ENCODE measurements at regions not wholly inside any gene's neighbourhood (a gene's known extent, or its start where the extent isn't known, plus 50 kb on each side); places are given as distances from the start of the nearest gene placed in this dataset.

DNA sequence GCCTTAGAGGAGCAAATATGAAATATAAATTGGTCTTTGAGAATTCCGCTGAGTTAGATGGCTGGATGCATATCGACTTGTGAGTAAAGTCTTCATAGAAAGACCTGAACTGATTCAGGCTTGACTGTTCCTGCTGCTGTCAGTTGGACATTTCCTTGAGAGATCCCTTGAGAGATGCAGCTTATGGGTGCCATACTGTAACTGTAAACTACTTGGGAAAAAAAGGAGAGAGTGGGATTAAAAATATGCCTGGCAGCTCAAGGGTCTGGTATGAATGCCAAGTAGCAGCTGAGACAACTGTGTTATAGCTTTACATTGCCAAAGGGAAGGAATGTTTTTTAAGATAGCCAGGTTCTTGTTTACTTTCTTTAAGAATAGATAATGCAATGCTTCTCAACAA, 926.6 kb downstream of the EPHA3 start (continued):
- TF ChIP-seq, protein P1, sequence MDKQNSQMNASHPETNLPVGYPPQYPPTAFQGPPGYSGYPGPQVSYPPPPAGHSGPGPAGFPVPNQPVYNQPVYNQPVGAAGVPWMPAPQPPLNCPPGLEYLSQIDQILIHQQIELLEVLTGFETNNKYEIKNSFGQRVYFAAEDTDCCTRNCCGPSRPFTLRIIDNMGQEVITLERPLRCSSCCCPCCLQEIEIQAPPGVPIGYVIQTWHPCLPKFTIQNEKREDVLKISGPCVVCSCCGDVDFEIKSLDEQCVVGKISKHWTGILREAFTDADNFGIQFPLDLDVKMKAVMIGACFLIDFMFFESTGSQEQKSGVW (CRISPR knock-in tag; IDR thresholded peaks at IDR 0.05; ENCODE audit: borderline replicate concordance): no peak
- no peak for TF ChIP-seq SIN3A (IDR thresholded peaks at IDR 0.05; ENCODE audit: borderline replicate concordance, low read depth, low read length)
- no peak for TF ChIP-seq ZNF484 (CRISPR knock-in tag; IDR thresholded peaks at IDR 0.05; ENCODE audit: borderline replicate concordance, low read depth)
- TF ChIP-seq JUNB (CRISPR knock-in tag; IDR thresholded peaks at IDR 0.05; ENCODE audit: borderline replicate concordance): no peak
- no peak for TF ChIP-seq ZNF777 (CRISPR knock-in tag; IDR thresholded peaks at IDR 0.05)
- no peak for TF ChIP-seq ZSCAN25 (CRISPR knock-in tag; IDR thresholded peaks at IDR 0.05)

DNA sequence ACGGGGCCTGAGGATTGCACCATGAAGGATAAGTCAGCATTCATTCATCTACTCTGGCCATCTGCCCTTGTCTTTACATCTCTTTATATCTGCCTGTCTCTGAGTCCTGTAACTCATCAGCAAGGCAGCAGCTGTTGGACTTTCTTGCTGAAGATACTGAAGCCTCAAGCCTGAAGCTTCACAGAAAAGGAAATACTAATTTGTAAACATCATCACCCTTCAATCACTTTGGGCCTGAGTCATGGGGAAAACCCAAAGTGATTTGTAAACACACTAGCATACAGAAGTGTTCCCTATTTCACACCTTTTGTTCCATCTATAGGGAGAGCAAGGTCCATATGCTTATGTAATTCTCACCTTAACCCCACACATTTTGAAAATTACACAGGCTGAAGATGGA, 928.2 kb downstream of the EPHA3 start:
- BruUV-seq (replicated peaks): no TSS peak
- CTCF ChIA-PET (ENCODE audit: low intra/inter-chr PET ratio, low total read pairs): no interaction called here

More for the DNA sequence above, 928.2 kb downstream of the EPHA3 start:
- no peak overlapping the region for H3K4me2 ChIP-seq (ENCODE audit: low read depth, low read length)
- H3K9me3 ChIP-seq (ENCODE audit: low read length): no peaks in the 10 kb centered on the region
- no peaks in the 10 kb centered on the region for H3K36me3 ChIP-seq (replicated peaks in 1 of 2; ENCODE audit: control insufficient read depth in 1 of 2, insufficient read depth in 2 of 2, low read length in 2 of 2)
- no peak for DNase-seq (ENCODE audit: low spot score)
- no peaks in the 10 kb centered on the region for H3K4me1 ChIP-seq (ENCODE audit: insufficient read depth, low read length)
- in situ Hi-C loops (cut with HindIII; ENCODE audit: extremely low pct_ligation_motif_present, low pct_unique_long_range_greater_than_20kb) (no loop called here), intact Hi-C loops (cut with micrococcal nuclease; ENCODE audit: unreplicated experiment) (no loop called here)
- TF ChIP-seq ZNF572 (CRISPR knock-in tag; IDR thresholded peaks at IDR 0.05) (no peak), NKX3-1 (CRISPR knock-in tag; IDR thresholded peaks at IDR 0.05) (no peak), SMC3 (IDR thresholded peaks at IDR 0.05; ENCODE audit: low read length) (no peak), ZNF556 (CRISPR knock-in tag; IDR thresholded peaks at IDR 0.05; ENCODE audit: borderline replicate concordance) (no peak), ASH2L (IDR thresholded peaks at IDR 0.05; ENCODE audit: insufficient read length, low read depth, low read length) (no peak), POLR2G (IDR thresholded peaks at IDR 0.05; ENCODE audit: low read depth, low read length) (no peak), GLMP (CRISPR knock-in tag; IDR thresholded peaks at IDR 0.05; ENCODE audit: borderline replicate concordance) (no peak), ATM (IDR thresholded peaks at IDR 0.05; ENCODE audit: borderline replicate concordance) (no peak), WIZ (CRISPR knock-in tag; IDR thresholded peaks at IDR 0.05) (no peak), ZBTB42 (CRISPR knock-in tag; IDR thresholded peaks at IDR 0.05) (no peak), ZMAT3 (CRISPR knock-in tag; conservative IDR thresholded peaks at IDR 0.05) (no peak)
- TF ChIP-seq, protein P2, sequence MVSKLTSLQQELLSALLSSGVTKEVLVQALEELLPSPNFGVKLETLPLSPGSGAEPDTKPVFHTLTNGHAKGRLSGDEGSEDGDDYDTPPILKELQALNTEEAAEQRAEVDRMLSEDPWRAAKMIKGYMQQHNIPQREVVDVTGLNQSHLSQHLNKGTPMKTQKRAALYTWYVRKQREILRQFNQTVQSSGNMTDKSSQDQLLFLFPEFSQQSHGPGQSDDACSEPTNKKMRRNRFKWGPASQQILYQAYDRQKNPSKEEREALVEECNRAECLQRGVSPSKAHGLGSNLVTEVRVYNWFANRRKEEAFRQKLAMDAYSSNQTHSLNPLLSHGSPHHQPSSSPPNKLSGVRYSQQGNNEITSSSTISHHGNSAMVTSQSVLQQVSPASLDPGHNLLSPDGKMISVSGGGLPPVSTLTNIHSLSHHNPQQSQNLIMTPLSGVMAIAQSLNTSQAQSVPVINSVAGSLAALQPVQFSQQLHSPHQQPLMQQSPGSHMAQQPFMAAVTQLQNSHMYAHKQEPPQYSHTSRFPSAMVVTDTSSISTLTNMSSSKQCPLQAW (CRISPR knock-in tag; IDR thresholded peaks at IDR 0.05): no peak
- TF ChIP-seq, protein P3, sequence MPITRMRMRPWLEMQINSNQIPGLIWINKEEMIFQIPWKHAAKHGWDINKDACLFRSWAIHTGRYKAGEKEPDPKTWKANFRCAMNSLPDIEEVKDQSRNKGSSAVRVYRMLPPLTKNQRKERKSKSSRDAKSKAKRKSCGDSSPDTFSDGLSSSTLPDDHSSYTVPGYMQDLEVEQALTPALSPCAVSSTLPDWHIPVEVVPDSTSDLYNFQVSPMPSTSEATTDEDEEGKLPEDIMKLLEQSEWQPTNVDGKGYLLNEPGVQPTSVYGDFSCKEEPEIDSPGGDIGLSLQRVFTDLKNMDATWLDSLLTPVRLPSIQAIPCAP (CRISPR knock-in tag; IDR thresholded peaks at IDR 0.05; ENCODE audit: low read depth): no peak
- TF ChIP-seq, protein P4, sequence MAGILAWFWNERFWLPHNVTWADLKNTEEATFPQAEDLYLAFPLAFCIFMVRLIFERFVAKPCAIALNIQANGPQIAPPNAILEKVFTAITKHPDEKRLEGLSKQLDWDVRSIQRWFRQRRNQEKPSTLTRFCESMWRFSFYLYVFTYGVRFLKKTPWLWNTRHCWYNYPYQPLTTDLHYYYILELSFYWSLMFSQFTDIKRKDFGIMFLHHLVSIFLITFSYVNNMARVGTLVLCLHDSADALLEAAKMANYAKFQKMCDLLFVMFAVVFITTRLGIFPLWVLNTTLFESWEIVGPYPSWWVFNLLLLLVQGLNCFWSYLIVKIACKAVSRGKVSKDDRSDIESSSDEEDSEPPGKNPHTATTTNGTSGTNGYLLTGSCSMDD (CRISPR knock-in tag; IDR thresholded peaks at IDR 0.05): no peak
- no peaks in the 10 kb centered on the region for H3K79me2 ChIP-seq (ENCODE audit: insufficient read depth, low read length)
- no peaks in the 10 kb centered on the region for H4K20me1 ChIP-seq (ENCODE audit: insufficient read depth, low read length)
- H3K4me3 ChIP-seq (replicated peaks in 1 of 3; ENCODE audit: insufficient read depth in 1 of 3, low read depth in 2 of 3, low read length in 3 of 3): no peak overlapping the region
- H3K9ac ChIP-seq (ENCODE audit: insufficient read depth, low read depth, low read length): no peak overlapping the region
- POLR2A ChIA-PET: no interaction called here
- H2AFZ ChIP-seq (ENCODE audit: low read length): no peak overlapping the region
- FAIRE-seq: no peak
- ATAC-seq: no peak
- 0% methylated on average over 1 of the region's 1 CpG for WGBS (ENCODE audit: low lambda C conversion rate)
- H3K27me3 ChIP-seq (ENCODE audit: control insufficient read depth in 1 of 2, insufficient read depth in 2 of 2, low read length in 2 of 2): no peaks in the 10 kb centered on the region
- H3K27ac ChIP-seq (ENCODE audit: extremely low read length, insufficient read depth, low read length): no peak overlapping the region

Measured in HepG2 (cell line).